K562 (cell line): ENCODE measurements at regions not wholly inside any gene's neighbourhood (a gene's known extent, or its start where the extent isn't known, plus 50 kb on each side); places are given as distances from the start of the nearest gene placed in this dataset.

Experiments
- ATAC-seq: fragments of 200-7000 bp; cut with Tn5 transposase; 3 replicates; pipeline ENCODE4 v1.9.1; 2020; ENCODE audit warnings: moderate library complexity
- BruUV-seq: library from RNA; stranded (reverse); fragments of 400-500 nt; replicated peaks from 2 replicates; lab custom pipeline; 2021; lab: Mats Ljungman, UMichigan
- CTCF ChIA-PET: fragments of 300-600 bp; formaldehyde crosslinking; extraction: SDS; loops from one replicate; lab custom pipeline; 2021; ENCODE audit warnings: low intra/inter-chr PET ratio; lab: Yijun Ruan, JAX
- POLR2A ChIA-PET: fragments of 300-600, 350-650 bp; sonication (Branson Sonifier 250); formaldehyde crosslinking; extraction: SDS; loops from one replicate; lab custom pipeline; 2021; ENCODE audit warnings: antibody characterized with exemption, inconsistent platforms; lab: Yijun Ruan, JAX
- DNase-seq, 4 experiments: peaks; one replicate each; pipeline versions ENCODE4 v3.0.0 to v3.0.0-alpha.2; 2011 to 2018; ENCODE audit warnings: low spot score in 3 of 4, mixed read lengths in 3 of 4; ENCODE audit errors: extremely low read depth in 1 of 4
- FAIRE-seq: peaks from 2 replicates; lab custom pipeline; 2011; peaks lifted over from hg19 to GRCh38; lab: Jason Lieb, UNC
- H2AFZ ChIP-seq: 2 replicates; pipeline ENCODE4 v1.6.0; 2011; ENCODE audit warnings: low read depth, low read length, control low read depth, inconsistent platforms
- H3K27ac ChIP-seq: fragments of 200-600 bp; 3 replicates; pipeline ENCODE4 v1.8.0; 2011; ENCODE audit warnings: low read depth, mild to moderate bottlenecking, control low read depth, inconsistent platforms, low read length, moderate library complexity, mixed read lengths; ENCODE audit errors: extremely low read depth
- H3K27me3 ChIP-seq, 2 experiments: fragments of 300-600 bp in 1 of 2; 2 replicates in 1 of 2; 3 replicates in 1 of 2; pipeline versions ENCODE4 v1.6.0 to v1.8.0; 2011; ENCODE audit warnings: inconsistent platforms in 2 of 2, low read length in 2 of 2, mild to moderate bottlenecking in 1 of 2, mixed read lengths in 1 of 2, moderate library complexity in 1 of 2; ENCODE audit not compliant: control insufficient read depth in 2 of 2, insufficient read depth in 2 of 2
- H3K36me3 ChIP-seq: fragments of 300-600 bp; 3 replicates; pipeline ENCODE4 v1.8.0; 2011; ENCODE audit warnings: mild to moderate bottlenecking, low read length, inconsistent platforms; ENCODE audit not compliant: control insufficient read depth, insufficient read depth
- H3K4me1 ChIP-seq, 2 experiments: fragments of 200-600 bp in 1 of 2; replicated peaks in 1 of 2; 2 replicates in 1 of 2; 3 replicates in 1 of 2; pipeline versions ENCODE4 v1.5.1 to v1.8.0; 2011; ENCODE audit warnings: inconsistent platforms in 2 of 2, low read length in 2 of 2, mild to moderate bottlenecking in 1 of 2, mixed read lengths in 1 of 2, moderate library complexity in 1 of 2; ENCODE audit not compliant: control insufficient read depth in 2 of 2, insufficient read depth in 2 of 2
- H3K4me2 ChIP-seq: 2 replicates; pipeline ENCODE4 v1.6.1; 2011; ENCODE audit warnings: low read length, control low read depth, inconsistent platforms, mixed read lengths; ENCODE audit not compliant: insufficient read depth
- H3K4me3 ChIP-seq: fragments of 200-600 bp; sonication (generic), shearing (Covaris generic); 2 replicates; pipeline ENCODE4 v1.5.1; 2016; ENCODE audit warnings: control low read depth, inconsistent platforms
- H3K79me2 ChIP-seq: fragments of 200-600 bp; 3 replicates; pipeline ENCODE4 v1.8.0; 2011; ENCODE audit warnings: low read length, inconsistent platforms; ENCODE audit not compliant: control insufficient read depth, insufficient read depth
- H3K9ac ChIP-seq, 2 experiments: 2 replicates each; pipeline versions ENCODE4 v1.6.0 to v1.6.1; 2011; ENCODE audit warnings: low read depth in 2 of 2, low read length in 2 of 2, control low read depth in 1 of 2, inconsistent platforms in 1 of 2, mild to moderate bottlenecking in 1 of 2, mixed read lengths in 1 of 2; ENCODE audit not compliant: insufficient read depth in 1 of 2
- H3K9me1 ChIP-seq: one replicate; pipeline ENCODE4 v1.6.0; 2011; ENCODE audit warnings: inconsistent platforms, mild to moderate bottlenecking, low read length, moderate library complexity; ENCODE audit not compliant: control insufficient read depth, insufficient read depth
- H3K9me3 ChIP-seq: replicated peaks from 2 replicates; pipeline ENCODE4 v1.5.1; 2011; ENCODE audit warnings: low read depth, low read length, inconsistent platforms; ENCODE audit not compliant: control insufficient read depth, insufficient read depth
- H4K20me1 ChIP-seq: replicated peaks from 2 replicates; pipeline ENCODE4 v1.6.1; 2011; ENCODE audit warnings: low read length, inconsistent platforms, mixed read lengths; ENCODE audit not compliant: control insufficient read depth, insufficient read depth
- BHLHE40 ChIP-seq: IDR thresholded peaks from 2 replicates; pipeline ENCODE4 v1.6.1; 2011; ENCODE audit warnings: low read length, improper control_type of control experiment
- CAMTA2 ChIP-seq: fragments of 250-450 bp; sonication (Bioruptor Pico); conservative IDR thresholded peaks from 2 replicates; pipeline ENCODE4 v1.5.1; 2022
- EP400 ChIP-seq: fragments of 450-650 bp; IDR thresholded peaks from 2 replicates; pipeline ENCODE4 v1.6.1; 2017; ENCODE audit warnings: antibody characterized with exemption, mild to moderate bottlenecking, moderate library complexity
- ETV6 ChIP-seq, 3 experiments: fragments of 150-350 bp in 1 of 3; sonication (generic) in 1 of 3; formaldehyde crosslinking in 1 of 3; IDR thresholded peaks; 2 replicates each; pipeline versions ENCODE4 v1.6.1 to v1.8.0; 2014 to 2022; ENCODE audit warnings: borderline replicate concordance in 2 of 3, low read depth in 2 of 3, antibody characterized with exemption in 1 of 3, low read length in 1 of 3, mild to moderate bottlenecking in 1 of 3, missing genetic modification reagents in 1 of 3
- GATAD2A ChIP-seq: fragments of 450-650 bp; IDR thresholded peaks from 2 replicates; pipeline ENCODE4 v1.6.1; 2017
- GTF3C2 ChIP-seq: IDR thresholded peaks from 3 replicates; pipeline ENCODE4 v1.6.1; 2011; ENCODE audit warnings: borderline replicate concordance, mild to moderate bottlenecking, moderate library complexity; ENCODE audit not compliant: insufficient read length; ENCODE audit errors: extremely low read depth
- PRPF4 ChIP-seq: fragments of 200-400 bp; formaldehyde crosslinking; IDR thresholded peaks from one replicate; pipeline ENCODE4 v1.6.1; 2017; ENCODE audit warnings: low read length, low read depth, mild to moderate bottlenecking; ENCODE audit not compliant: insufficient read depth, poor library complexity, severe bottlenecking
- RUNX1 ChIP-seq: sonication (generic); IDR thresholded peaks from 2 replicates; pipeline ENCODE4 v1.6.1; 2016; ENCODE audit warnings: antibody characterized with exemption, low read depth
- in situ Hi-C: fragments of 300-500 bp; cut with MboI; formaldehyde crosslinking; loops from 4 replicates; pipeline ENCODE4 v1.15.0; 2018; ENCODE audit warnings: inconsistent platforms, mixed read lengths
- intact Hi-C: fragments of 100-400 bp; cut with micrococcal nuclease; formaldehyde crosslinking; loops from 2 replicates; pipeline ENCODE4 v1.14.2; 2022

- TF ChIP-seq GTF3C2 (no peak), EP400 (no peak), RUNX1 (no peak), ETV6 (IDR thresholded peaks at IDR 0.05; ENCODE audit: borderline replicate concordance in 1 of 2, low read depth in 2 of 2, low read length in 1 of 2) (no peak), ETV6 (CRISPR knock-in tag; IDR thresholded peaks at IDR 0.05; ENCODE audit: borderline replicate concordance) (no peak), CAMTA2 (CRISPR knock-in tag) (no peak)
- TF ChIP-seq, all 486 proteins: peak for 0
These were observed 1279.5 kb upstream of the TENM4 start (continued) for GRCh38 chr11:80720295-80720694.

GRCh38 chr11:80719292-80719646 is 1278.4 kb upstream of the TENM4 start:
- H4K20me1 ChIP-seq, result no peaks in the 10 kb centered on the region
- no peak overlapping the region for H3K27ac ChIP-seq
- no peaks in the 10 kb centered on the region for H3K9me3 ChIP-seq
- POLR2A ChIA-PET, result no interaction called here
- ATAC-seq, result no peak
- H3K9ac ChIP-seq, result no peak overlapping the region
- BruUV-seq, result no TSS peak
- H3K36me3 ChIP-seq, result no peaks in the 10 kb centered on the region
- in situ Hi-C loops, result no loop called here
- H3K4me2 ChIP-seq, result no peak overlapping the region
- H2AFZ ChIP-seq, result no peak overlapping the region
- no peaks in the 10 kb centered on the region for H3K4me1 ChIP-seq
- FAIRE-seq, result no peak
- no peak for DNase-seq
- CTCF ChIA-PET, result no interaction called here
- H3K27me3 ChIP-seq, result no peaks in the 10 kb centered on the region
- H3K79me2 ChIP-seq, result no peaks in the 10 kb centered on the region
- no peak for TF ChIP-seq GATAD2A
- no peak for TF ChIP-seq PRPF4
- no peak for TF ChIP-seq BHLHE40
- intact Hi-C loops, result no loop called here
- no peak overlapping the region for H3K4me3 ChIP-seq
- no peaks in the 10 kb centered on the region for H3K9me1 ChIP-seq
